Smooth muscle cell (in vitro differentiated cells): ENCODE measurements at regions not wholly inside any gene's neighbourhood (a gene's known extent, or its start where the extent isn't known, plus 50 kb on each side); places are given as distances from the start of the nearest gene placed in this dataset.

Experiments used
- DNase-seq: peaks from one replicate; lab custom pipeline; 2025; ENCODE audit not compliant: unreplicated experiment; lab: John Stamatoyannopoulos, UW
- H2AFZ ChIP-seq: fragments of 200-600 bp; sonication (generic); 2 replicates; pipeline ENCODE4 v1.6.0; 2016; ENCODE audit warnings: antibody characterized with exemption, low read depth, mild to moderate bottlenecking
- H3F3A ChIP-seq: fragments of 200-600 bp; sonication (generic); 2 replicates; pipeline ENCODE4 v1.6.0; 2017; ENCODE audit warnings: antibody characterized with exemption, low read depth
- H3K27ac ChIP-seq: fragments of 200-600 bp; sonication (generic); 2 replicates; pipeline ENCODE4 v1.5.1; 2016; ENCODE audit warnings: low read depth, mild to moderate bottlenecking
- H3K27me3 ChIP-seq: fragments of 200-600 bp; sonication (generic); 2 replicates; pipeline ENCODE4 v1.6.1; 2016; ENCODE audit warnings: low read depth, mild to moderate bottlenecking
- H3K36me3 ChIP-seq: fragments of 200-600 bp; sonication (generic); 2 replicates; pipeline ENCODE4 v1.5.1; 2016; ENCODE audit warnings: low read depth
- H3K4me1 ChIP-seq: fragments of 200-600 bp; sonication (generic); 2 replicates; pipeline ENCODE4 v1.5.1; 2016; ENCODE audit warnings: low read depth
- H3K4me2 ChIP-seq: fragments of 200-600 bp; sonication (generic); 2 replicates; pipeline ENCODE4 v1.6.0; 2016; ENCODE audit warnings: mild to moderate bottlenecking
- H3K4me3 ChIP-seq: fragments of 200-600 bp; sonication (generic); 2 replicates; pipeline ENCODE4 v1.5.1; 2016; ENCODE audit warnings: mild to moderate bottlenecking
- H3K79me2 ChIP-seq: fragments of 200-600 bp; sonication (generic); 2 replicates; pipeline ENCODE4 v1.6.0; 2016; ENCODE audit warnings: low read depth, mild to moderate bottlenecking
- H3K9ac ChIP-seq: fragments of 200-600 bp; sonication (generic); 2 replicates; pipeline ENCODE4 v1.6.0; 2016; ENCODE audit warnings: low read depth
- H3K9me3 ChIP-seq: fragments of 200-600 bp; sonication (generic); replicated peaks from 2 replicates; pipeline ENCODE4 v1.5.1; 2016; ENCODE audit warnings: low read depth
- H4K20me1 ChIP-seq: fragments of 200-600 bp; sonication (generic); 2 replicates; pipeline ENCODE4 v1.6.0; 2016; ENCODE audit warnings: low read depth
- CTCF ChIP-seq: fragments of 200-600 bp; sonication (generic); IDR thresholded peaks from 2 replicates; pipeline ENCODE4 v1.5.1; 2017; ENCODE audit warnings: borderline replicate concordance, mild to moderate bottlenecking, antibody characterized with exemption; ENCODE audit not compliant: insufficient read depth, poor library complexity, severe bottlenecking
- WGBS: methylation state at CpG from one replicate; pipeline ENCODE4 v1.1.7; 2016; ENCODE audit warnings: low lambda C conversion rate; 5-methylcytosine and 5-hydroxymethylcytosine counted together

DNA sequence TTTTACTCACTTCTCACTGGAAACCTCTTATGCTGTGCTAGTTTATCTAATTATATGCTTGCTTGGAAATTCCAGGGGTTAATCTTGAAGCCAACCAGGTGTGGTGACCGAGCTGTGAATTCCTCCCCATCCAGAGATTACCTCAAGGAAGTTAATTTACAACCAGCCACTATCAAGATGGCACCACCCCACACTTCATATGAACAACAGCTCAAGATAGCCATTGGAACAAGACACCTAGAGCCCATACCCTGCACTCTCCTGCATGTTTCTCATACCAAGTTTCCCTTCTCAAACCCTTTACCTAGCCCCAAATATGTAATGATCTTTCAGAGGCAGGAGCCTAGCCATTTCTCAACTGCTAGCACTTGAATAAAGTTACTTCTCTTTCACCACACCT lies 2156.9 kb upstream of the C9orf72 start:
- no peak for DNase-seq
- Histone ChIP-seq H3K4me3 (no peak overlapping the region), H3K9ac (no peak overlapping the region), H3K9me3 (no peaks in the 10 kb centered on the region), H3F3A (no peaks in the 10 kb centered on the region), H3K27ac (no peak overlapping the region), H4K20me1 (no peaks in the 10 kb centered on the region), H3K36me3 (no peaks in the 10 kb centered on the region), H3K4me1 (no peaks in the 10 kb centered on the region), H3K4me2 (no peak overlapping the region), H2AFZ (no peak overlapping the region), H3K79me2 (no peaks in the 10 kb centered on the region), H3K27me3 (no peaks in the 10 kb centered on the region)
- TF ChIP-seq CTCF, result no peak
- 75% methylated on average over 1 of the region's 1 CpG for WGBS

DNA sequence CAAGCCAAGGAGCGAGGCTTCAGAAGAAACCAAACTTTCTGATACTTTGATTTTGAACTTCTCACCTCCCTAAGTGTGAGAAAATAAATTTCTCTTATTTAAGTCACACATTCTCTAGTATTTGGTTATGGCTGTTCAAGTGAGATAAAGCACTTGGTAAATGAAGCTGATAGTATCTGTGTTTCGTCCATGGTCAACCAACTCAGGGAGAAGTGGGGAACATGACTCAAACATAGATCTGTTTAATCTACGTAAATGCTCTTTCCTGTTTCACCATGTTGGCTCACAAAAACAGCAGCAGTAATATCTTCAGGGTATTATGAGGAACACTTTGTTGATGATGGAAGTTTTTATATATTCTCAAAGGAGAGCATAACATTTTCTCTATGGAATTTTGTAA lies 2167.2 kb upstream of the C9orf72 start:
- no peaks in the 10 kb centered on the region for H3K4me1 ChIP-seq
- H2AFZ ChIP-seq, result peak overlapping the region; percentile 81
- DNase-seq, result no peak
- no peak for TF ChIP-seq CTCF
- no peak overlapping the region for H3K4me2 ChIP-seq
- no peaks in the 10 kb centered on the region for H4K20me1 ChIP-seq
- no peaks in the 10 kb centered on the region for H3F3A ChIP-seq
- no peak overlapping the region for H3K4me3 ChIP-seq
- no peak overlapping the region for H3K27ac ChIP-seq
- no peaks in the 10 kb centered on the region for H3K9me3 ChIP-seq
- WGBS, result 48% methylated on average over 3 of the region's 3 CpGs
- H3K79me2 ChIP-seq, result no peaks in the 10 kb centered on the region
- no peaks in the 10 kb centered on the region for H3K27me3 ChIP-seq
- no peak overlapping the region for H3K9ac ChIP-seq
- no peaks in the 10 kb centered on the region for H3K36me3 ChIP-seq

DNA sequence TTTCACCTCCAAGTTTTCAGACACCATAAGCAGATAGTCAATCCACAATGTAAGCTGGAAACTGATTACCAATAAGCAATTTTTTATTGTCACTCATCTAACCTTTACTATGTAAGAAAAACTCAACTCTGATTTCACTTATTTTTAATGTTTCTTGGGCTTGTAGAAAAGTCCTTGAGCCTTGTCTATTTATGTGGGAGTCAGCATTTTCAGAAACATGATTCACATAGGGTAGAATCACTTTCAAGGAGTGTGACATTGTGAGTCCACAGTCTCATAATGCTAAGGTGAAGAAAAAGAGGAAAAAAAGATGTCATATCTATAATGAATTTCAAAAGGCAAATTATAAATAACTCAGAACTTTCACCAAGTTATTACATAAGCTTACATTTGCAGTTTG lies 2167.9 kb upstream of the C9orf72 start:
- Histone ChIP-seq H3K79me2 (no peaks in the 10 kb centered on the region), H3F3A (no peaks in the 10 kb centered on the region), H3K27ac (no peak overlapping the region), H3K9me3 (no peaks in the 10 kb centered on the region), H3K4me3 (no peak overlapping the region), H3K4me2 (no peak overlapping the region), H3K36me3 (no peaks in the 10 kb centered on the region), H3K27me3 (no peaks in the 10 kb centered on the region), H3K4me1 (no peaks in the 10 kb centered on the region), H4K20me1 (no peaks in the 10 kb centered on the region), H3K9ac (no peak overlapping the region), H2AFZ (peak overlapping the region; percentile 7)
- no peak for TF ChIP-seq CTCF
- no peak for DNase-seq

GRCh38 chr9:29750062-29750461 lies 2176.8 kb upstream of the C9orf72 start:
- H2AFZ ChIP-seq, result peak overlapping the region; percentile 28
- peak overlapping the region; percentile 12 for H3K4me2 ChIP-seq
- H3K27me3 ChIP-seq, result no peaks in the 10 kb centered on the region
- H3K79me2 ChIP-seq, result no peaks in the 10 kb centered on the region
- H3K36me3 ChIP-seq, result no peaks in the 10 kb centered on the region
- no peaks in the 10 kb centered on the region for H3K4me1 ChIP-seq
- TF ChIP-seq CTCF, result no peak
- DNase-seq, result no peak
- H4K20me1 ChIP-seq, result no peaks in the 10 kb centered on the region
- H3K9ac ChIP-seq, result peak overlapping the region; percentile 18
- peaks cover 4% of the 10 kb centered on the region for H3F3A ChIP-seq
- no peaks in the 10 kb centered on the region for H3K9me3 ChIP-seq
- WGBS, result 7% methylated on average over 2 of the region's 2 CpGs
- H3K27ac ChIP-seq, result peak overlapping the region; percentile 85
- no peak overlapping the region for H3K4me3 ChIP-seq
